Omental fat pad (tissue), 3 donors: ENCODE measurements at regions not wholly inside any gene's neighbourhood (a gene's known extent, or its start where the extent isn't known, plus 50 kb on each side); places are given as distances from the start of the nearest gene placed in this dataset.

Source experiments
- ATAC-seq: fragments of 150-250 bp; one replicate; pipeline ENCODE4 v1.9.1; 2016; ENCODE audit warnings: mild to moderate bottlenecking, moderate library complexity; ENCODE audit not compliant: low FRiP score
- DNase-seq: peaks from one replicate; pipeline ENCODE4 v3.0.0-alpha.2; 2019; ENCODE audit warnings: low spot score
- CTCF ChIP-seq, 3 donors: fragments of 450-650 bp; IDR thresholded peaks; one replicate each; pipeline ENCODE4 v1.5.1; 2016 to 2017; ENCODE audit warnings: antibody characterized with exemption in 3 of 3, mild to moderate bottlenecking in 3 of 3, moderate library complexity in 2 of 3

- no peak for TF ChIP-seq CTCF (IDR thresholded peaks at IDR 0.05)
- ATAC-seq = no peak
Measured at GRCh38 chr10:7085147-7085912, 325.5 kb downstream of the SFMBT2 start.

GRCh38 chr10:7084280-7085005, 326.4 kb downstream of the SFMBT2 start:
- ATAC-seq (no peak), DNase-seq (no peak)
- TF ChIP-seq CTCF (IDR thresholded peaks at IDR 0.05) = no peak

More at GRCh38 chr10:7085147-7085912, 325.5 kb downstream of the SFMBT2 start:
- no peak for DNase-seq

GRCh38 chr10:7082967-7083366, 327.9 kb downstream of the SFMBT2 start:
- ATAC-seq = no peak
- no peak for TF ChIP-seq CTCF (IDR thresholded peaks at IDR 0.05)

GRCh38 chr10:7077880-7078279, 333.0 kb downstream of the SFMBT2 start:
- no peak for ATAC-seq
- no peak for TF ChIP-seq CTCF (IDR thresholded peaks at IDR 0.05)

More at GRCh38 chr10:7082967-7083366, 327.9 kb downstream of the SFMBT2 start:
- no peak for DNase-seq

GRCh38 chr10:7075851-7076250, 335.0 kb downstream of the SFMBT2 start:
- no peak for TF ChIP-seq CTCF (IDR thresholded peaks at IDR 0.05)
- ATAC-seq (no peak), DNase-seq (no peak)

More at GRCh38 chr10:7077880-7078279, 333.0 kb downstream of the SFMBT2 start:
- DNase-seq = no peak

- ATAC-seq = no peak
Measured at GRCh38 chr10:7075110-7075509, 335.7 kb downstream of the SFMBT2 start.

More at GRCh38 chr10:7075110-7075509, 335.7 kb downstream of the SFMBT2 start:
- no peak for TF ChIP-seq CTCF (IDR thresholded peaks at IDR 0.05)
- DNase-seq = no peak
